KOPT-K1 (cell line): ENCODE measurements at regions not wholly inside any gene's neighbourhood (a gene's known extent, or its start where the extent isn't known, plus 50 kb on each side); places are given as distances from the start of the nearest gene placed in this dataset.
"Not testable (repeated sequence)": the region's sequence is repeated elsewhere in the genome, so short reads cannot be mapped to it uniquely, and the experiment has no call there.

Experiments
- H3K27ac ChIP-seq: fragments of 200-600 bp; sonication (generic); 2 replicates; pipeline ENCODE4 v1.5.1; 2016; ENCODE audit warnings: antibody characterized with exemption, mild to moderate bottlenecking, low read depth, low read length; ENCODE audit not compliant: poor library complexity, severe bottlenecking
- H3K36me3 ChIP-seq: fragments of 200-600 bp; sonication (generic); 2 replicates; pipeline ENCODE4 v1.5.1; 2017; ENCODE audit warnings: antibody characterized with exemption, mild to moderate bottlenecking, low read length, moderate library complexity; ENCODE audit not compliant: insufficient read depth
- H3K9me3 ChIP-seq: fragments of 200-600 bp; sonication (generic); 2 replicates; pipeline ENCODE4 v1.5.1; 2017; ENCODE audit warnings: antibody characterized with exemption, low read length, mild to moderate bottlenecking; ENCODE audit not compliant: insufficient read depth, poor library complexity, severe bottlenecking

GRCh38 chr7:26081638-26082037 lies 70.4 kb upstream of the NFE2L3 start:
- H3K36me3 ChIP-seq, result no peaks in the 10 kb centered on the region
- no peak overlapping the region for H3K27ac ChIP-seq
- H3K9me3 ChIP-seq, result no peaks in the 10 kb centered on the region

- Histone ChIP-seq H3K36me3 (no peaks in the 10 kb centered on the region), H3K27ac (no peak overlapping the region), H3K9me3 (no peaks in the 10 kb centered on the region)
Measured at GRCh38 chr7:26083113-26083512, 68.9 kb upstream of the NFE2L3 start.

GRCh38 chr7:26084418-26084817 lies 67.6 kb upstream of the NFE2L3 start:
- Histone ChIP-seq H3K27ac (no peak overlapping the region), H3K9me3 (no peaks in the 10 kb centered on the region), H3K36me3 (no peaks in the 10 kb centered on the region)

GRCh38 chr7:26085771-26086170 lies 66.2 kb upstream of the NFE2L3 start:
- Histone ChIP-seq H3K9me3 (no peaks in the 10 kb centered on the region), H3K27ac (no peak overlapping the region), H3K36me3 (no peaks in the 10 kb centered on the region)

- no peak overlapping the region for H3K27ac ChIP-seq
- no peaks in the 10 kb centered on the region for H3K9me3 ChIP-seq
- no peaks in the 10 kb centered on the region for H3K36me3 ChIP-seq
Measured at GRCh38 chr7:26087321-26088091, 64.5 kb upstream of the NFE2L3 start.

GRCh38 chr7:26089469-26089868 lies 62.5 kb upstream of the NFE2L3 start:
- not testable (repeated sequence) for H3K9me3 ChIP-seq, H3K27ac ChIP-seq, H3K36me3 ChIP-seq

- Histone ChIP-seq H3K9me3 (no peaks in the 10 kb centered on the region), H3K36me3 (no peaks in the 10 kb centered on the region), H3K27ac (no peak overlapping the region)
Measured at GRCh38 chr7:26090927-26091519, 61.0 kb upstream of the NFE2L3 start.

- Histone ChIP-seq H3K36me3 (no peaks in the 10 kb centered on the region), H3K27ac (no peak overlapping the region), H3K9me3 (no peaks in the 10 kb centered on the region)
Measured at GRCh38 chr7:26091933-26092332, 60.1 kb upstream of the NFE2L3 start.

- H3K9me3 ChIP-seq, result no peaks in the 10 kb centered on the region
- H3K27ac ChIP-seq, result no peak overlapping the region
- H3K36me3 ChIP-seq, result no peaks in the 10 kb centered on the region
Measured at GRCh38 chr7:26093023-26093422, 59.0 kb upstream of the NFE2L3 start.

GRCh38 chr7:26096136-26096535 lies 55.9 kb upstream of the NFE2L3 start:
- no peaks in the 10 kb centered on the region for H3K36me3 ChIP-seq
- no peaks in the 10 kb centered on the region for H3K9me3 ChIP-seq
- H3K27ac ChIP-seq, result no peak overlapping the region

GRCh38 chr7:26097837-26098668 lies 53.9 kb upstream of the NFE2L3 start:
- H3K27ac ChIP-seq, result no peak overlapping the region
- no peaks in the 10 kb centered on the region for H3K9me3 ChIP-seq
- H3K36me3 ChIP-seq, result no peaks in the 10 kb centered on the region

GRCh38 chr7:26099236-26099635 lies 52.8 kb upstream of the NFE2L3 start:
- Histone ChIP-seq H3K9me3 (no peaks in the 10 kb centered on the region), H3K27ac (no peak overlapping the region), H3K36me3 (no peaks in the 10 kb centered on the region)

- no peaks in the 10 kb centered on the region for H3K9me3 ChIP-seq
- no peaks in the 10 kb centered on the region for H3K36me3 ChIP-seq
- no peak overlapping the region for H3K27ac ChIP-seq
Measured at GRCh38 chr7:26100406-26101339, 51.3 kb upstream of the NFE2L3 start.

GRCh38 chr7:26101361-26102151 lies 50.4 kb upstream of the NFE2L3 start:
- no peaks in the 10 kb centered on the region for H3K9me3 ChIP-seq
- H3K36me3 ChIP-seq, result no peaks in the 10 kb centered on the region
- no peak overlapping the region for H3K27ac ChIP-seq
